H4 (cell line): ENCODE measurements at regions not wholly inside any gene's neighbourhood (a gene's known extent, or its start where the extent isn't known, plus 50 kb on each side); places are given as distances from the start of the nearest gene placed in this dataset.
"Not testable (repeated sequence)": the region's sequence is repeated elsewhere in the genome, so short reads cannot be mapped to it uniquely, and the experiment has no call there.

ENCODE experiments used
- DNase-seq: peaks from one replicate; pipeline ENCODE4 v3.0.0-alpha.2; 2015; ENCODE audit warnings: low spot score

DNA sequence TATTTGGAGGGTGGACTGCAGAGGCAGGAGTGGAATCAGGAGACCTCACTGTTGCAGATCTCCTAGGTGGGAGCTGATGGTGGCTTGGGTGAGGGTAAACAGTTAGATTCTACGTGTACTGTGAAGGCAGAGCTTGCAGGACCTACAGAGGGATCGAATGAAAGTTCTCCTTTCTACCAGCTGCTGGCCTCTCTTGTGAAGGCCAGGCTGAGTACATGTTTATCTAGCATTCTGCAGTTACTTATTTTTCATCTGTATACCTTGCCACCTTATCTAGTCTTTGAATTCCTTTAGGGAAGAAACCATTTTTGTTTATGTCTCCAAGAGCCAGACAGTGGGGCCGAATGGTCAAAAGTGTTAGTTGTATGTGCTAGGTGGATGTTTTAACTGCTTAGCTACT lies 57.6 kb downstream of the PTTG1 start:
- no peak for DNase-seq

DNA sequence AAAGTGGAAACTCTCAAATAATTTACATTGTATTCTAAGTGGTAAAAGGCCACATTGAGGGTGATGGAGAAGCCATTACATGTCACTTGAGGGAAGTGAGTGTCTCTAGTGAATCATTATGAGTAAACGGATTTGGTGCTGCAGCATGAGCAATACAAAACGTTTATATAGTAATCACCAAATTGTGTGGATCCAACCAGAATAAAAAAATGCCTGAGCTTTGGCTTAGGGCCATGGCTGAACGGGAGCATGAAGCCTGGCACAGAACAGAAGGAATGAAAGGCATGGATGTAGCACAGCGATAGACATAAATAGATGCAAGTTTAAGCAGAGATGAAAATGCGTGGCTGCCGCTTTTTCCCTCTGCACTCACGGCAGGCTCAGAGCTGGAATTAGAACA lies 58.3 kb downstream of the PTTG1 start:
- peak; percentile 16 for DNase-seq

DNA sequence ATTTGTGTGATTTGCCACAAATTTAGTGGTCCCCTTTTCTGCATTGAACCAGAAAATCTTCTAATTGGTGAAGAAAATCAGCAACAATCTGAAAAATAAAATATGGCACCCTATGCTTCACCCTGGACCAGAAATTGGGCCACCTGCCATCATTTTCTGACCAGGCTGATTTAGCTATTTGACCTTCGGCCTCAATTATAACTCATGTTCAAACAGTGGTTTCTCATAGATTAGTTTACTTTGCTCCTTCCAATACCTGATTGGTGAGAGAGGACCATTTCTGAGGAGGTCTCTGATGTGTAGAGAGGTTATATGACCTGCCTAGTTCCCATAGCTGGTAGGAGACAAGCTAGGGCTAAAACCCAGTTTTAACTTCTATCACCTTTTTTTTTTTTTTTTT lies 59.0 kb downstream of the PTTG1 start:
- DNase-seq: no peak

DNA sequence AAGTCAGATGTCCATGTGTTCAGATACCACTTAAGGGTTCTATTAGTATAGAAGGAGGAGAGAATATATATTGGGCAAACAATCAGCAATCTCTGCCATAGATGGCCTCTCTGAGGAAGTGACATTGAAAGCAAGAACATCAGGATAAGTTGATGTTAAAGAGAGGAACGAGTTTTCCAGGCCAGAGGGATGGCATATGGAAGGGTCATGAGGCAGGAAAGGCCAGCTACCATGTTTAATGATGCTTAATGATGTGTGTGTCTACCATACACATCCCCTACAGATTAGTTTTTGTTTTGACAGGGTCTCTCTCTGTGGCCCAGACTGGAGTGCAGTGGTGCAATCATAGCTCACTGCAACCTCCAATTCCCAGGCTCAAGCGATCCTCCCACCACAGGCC lies 63.0 kb downstream of the PTTG1 start:
- no peak for DNase-seq

DNA sequence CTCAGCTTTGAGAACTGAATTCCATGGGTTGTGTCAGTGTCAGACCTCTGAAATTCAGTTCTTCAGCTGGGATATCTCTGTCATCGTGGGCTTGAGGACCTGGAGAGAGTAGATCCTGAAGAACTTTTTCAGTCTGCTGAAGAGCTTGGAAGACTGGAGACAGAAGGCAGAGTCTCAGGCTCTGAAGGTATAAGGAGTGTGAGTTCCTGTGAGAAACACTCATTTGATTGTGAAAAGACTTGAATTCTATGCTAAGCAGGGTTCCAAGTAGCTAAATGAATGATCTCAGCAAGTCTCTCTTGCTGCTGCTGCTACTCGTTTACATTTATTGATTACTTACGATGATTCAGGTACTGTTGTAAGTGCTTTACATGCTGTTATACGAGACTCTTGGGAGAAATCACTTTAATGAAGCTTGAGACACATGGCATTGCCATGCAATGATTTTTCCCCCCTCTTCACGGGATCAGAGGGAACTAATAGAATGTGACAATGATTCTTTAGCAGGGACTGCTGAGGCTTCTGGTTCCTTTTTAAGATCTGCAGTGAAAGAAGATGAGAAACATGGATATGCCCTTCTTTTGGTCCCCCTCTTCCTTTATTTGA lies 63.8 kb downstream of the PTTG1 start:
- no peak for DNase-seq

DNA sequence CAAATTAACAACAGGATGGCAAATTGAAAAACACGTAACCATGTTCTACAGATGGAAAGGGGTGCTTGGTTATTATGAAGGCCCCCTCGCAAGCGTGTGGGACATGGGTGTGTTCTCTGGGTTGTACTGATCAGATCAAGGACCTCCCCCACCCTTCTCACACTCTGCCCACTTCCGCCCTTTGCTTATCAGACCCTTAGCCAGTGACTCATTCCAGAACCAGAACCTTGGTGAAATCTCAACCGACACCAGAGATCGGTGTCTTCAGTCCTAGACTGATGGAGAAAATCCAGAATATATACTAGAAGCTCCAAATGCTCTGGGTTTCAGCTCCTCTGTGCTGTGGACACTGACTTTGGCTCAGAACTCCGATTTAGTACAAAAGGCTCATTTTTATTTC lies 64.9 kb downstream of the PTTG1 start:
- no peak for DNase-seq

DNA sequence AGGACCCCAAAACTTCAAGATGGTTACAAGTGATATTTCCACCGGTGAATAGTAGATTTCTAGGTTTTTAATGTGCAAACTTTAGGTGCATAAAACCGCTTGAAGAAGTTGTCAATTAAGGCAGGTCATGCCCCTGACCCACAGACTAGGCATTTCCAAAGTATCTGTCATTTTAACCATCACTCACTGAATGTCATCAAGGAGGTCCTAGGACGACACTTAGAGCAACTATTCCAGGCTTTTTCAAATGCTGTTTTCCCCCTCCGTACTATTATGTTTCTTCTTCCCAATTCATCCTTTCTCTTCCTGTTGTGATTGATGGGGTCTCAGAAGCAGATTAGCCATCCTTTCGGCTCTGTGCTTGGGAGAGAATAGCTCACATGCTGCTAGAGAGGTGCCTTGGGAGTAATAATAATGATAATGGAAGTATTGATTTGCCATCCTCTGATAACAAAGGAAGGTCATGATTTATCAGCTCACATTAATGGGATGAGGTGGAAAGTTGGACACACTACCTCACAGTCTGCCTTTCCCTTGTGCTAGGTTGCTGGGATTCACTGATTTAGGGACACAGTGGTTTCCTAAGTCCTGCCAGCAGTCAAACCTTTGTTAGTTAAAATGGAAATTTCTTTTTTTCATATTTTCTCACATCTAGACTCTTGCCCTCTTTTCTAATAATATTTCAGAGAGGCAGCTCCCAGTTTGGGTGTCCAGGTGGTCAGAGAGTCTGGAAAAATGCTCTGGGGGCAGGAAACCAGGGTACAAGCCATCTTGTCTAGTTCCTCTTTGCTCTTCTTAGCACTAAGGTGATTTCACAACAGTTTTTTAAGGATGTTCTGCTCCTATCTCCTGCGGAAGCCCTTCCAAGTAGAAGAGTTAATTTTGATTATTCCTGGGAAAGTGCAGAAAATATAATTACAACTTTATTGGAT lies 67.0 kb downstream of the PTTG1 start:
- no peak for DNase-seq

DNA sequence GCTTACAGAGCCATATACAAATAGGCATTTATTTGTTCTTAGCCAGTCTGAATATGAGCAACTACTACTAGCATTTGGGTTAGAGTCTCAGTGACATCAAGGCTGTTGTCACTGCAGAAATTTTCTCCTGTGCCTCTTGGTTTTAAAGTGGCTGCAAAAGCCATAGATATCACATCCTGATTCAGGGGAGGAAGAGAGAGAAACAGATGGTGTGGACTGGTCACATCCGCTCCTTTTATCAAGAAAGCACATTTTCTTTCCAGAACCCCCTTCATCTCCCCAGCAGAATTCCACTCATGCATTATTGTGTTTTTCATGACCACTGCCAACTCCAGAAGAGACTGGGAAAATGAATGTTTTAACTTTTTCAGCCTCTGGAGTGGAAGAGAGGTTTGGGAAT lies 69.8 kb downstream of the PTTG1 start:
- no peak for DNase-seq

DNA sequence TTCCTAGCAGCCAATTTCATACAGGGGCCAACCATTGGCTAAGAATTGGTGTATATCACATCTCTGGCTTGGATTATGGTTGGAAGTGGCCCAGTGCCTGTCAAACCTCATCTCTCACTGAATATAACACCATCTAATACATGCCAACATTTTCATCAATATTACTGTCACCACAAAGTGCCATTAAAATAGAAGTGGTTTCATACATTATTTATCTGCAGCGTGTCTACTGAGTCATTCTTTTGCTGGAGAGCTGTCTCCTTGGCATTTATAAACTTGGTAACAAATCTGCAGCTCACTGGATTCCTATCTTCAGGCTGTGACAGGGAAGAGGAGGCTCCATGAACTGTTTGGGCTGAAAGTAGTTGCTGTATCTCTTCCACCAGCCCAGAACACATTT lies 70.9 kb downstream of the PTTG1 start:
- no peak for DNase-seq

DNA sequence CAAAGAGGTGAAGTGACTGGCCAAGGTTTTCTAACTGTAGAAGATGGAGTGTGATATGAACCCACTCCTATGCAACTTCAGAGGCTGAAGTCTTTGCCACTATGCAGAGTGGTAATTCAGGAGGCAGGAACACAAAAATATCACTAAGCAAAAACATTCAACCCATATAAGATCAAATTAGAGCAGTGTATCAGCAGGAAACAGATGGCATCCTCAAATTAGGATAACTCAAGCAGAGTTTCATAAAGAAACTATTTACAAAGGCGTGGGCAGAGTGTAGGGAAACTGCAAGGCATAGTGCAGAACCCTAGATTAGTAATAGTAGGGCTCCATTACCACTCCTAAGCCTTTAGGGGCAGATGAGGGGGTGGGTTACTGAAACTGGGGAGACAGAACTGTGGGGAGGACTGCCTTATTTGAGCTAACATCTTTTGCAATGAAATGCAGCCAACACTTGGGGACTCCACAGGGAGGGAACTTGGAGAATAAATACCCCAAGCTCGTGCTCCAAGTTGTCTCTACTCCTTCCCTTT lies 72.2 kb downstream of the PTTG1 start:
- DNase-seq: no peak

DNA sequence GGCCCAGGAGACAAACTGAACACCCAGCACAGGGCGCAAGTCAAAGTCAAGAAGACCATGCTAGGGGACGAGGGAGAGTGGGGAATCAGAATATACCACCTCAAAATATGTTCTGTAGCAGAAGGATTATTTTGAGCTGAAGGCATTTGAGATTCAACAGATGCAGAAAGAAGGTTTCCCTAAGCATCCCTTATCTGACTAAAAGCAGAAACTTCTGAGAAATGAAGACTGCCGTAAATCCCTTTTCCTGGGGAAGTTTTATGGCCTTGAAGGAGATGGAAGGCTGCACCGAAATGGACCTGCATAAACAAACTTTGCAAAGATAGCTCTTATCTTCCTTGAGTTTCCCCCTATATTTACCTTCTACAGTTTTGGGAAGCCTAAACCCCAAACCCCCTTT lies 72.8 kb downstream of the PTTG1 start:
- DNase-seq: no peak

DNA sequence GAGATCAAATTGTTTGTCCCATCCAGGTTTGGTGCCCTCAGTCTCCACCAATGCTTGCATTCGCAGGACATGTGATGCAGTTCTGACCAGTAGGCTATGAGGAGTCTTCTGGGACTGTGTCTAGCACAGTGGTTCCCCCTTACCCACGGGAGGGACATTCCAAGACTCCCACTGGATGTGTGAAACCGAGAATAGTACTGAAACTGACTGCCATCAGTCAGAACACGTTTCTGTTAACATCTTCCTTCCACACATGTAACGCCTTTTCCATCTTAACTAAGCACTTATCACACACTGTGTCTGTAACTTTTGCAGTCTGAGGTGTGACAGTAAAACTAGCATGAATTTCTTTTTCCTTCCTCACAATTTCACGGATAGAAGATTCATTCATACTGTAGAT lies 74.7 kb downstream of the PTTG1 start:
- DNase-seq: no peak

DNA sequence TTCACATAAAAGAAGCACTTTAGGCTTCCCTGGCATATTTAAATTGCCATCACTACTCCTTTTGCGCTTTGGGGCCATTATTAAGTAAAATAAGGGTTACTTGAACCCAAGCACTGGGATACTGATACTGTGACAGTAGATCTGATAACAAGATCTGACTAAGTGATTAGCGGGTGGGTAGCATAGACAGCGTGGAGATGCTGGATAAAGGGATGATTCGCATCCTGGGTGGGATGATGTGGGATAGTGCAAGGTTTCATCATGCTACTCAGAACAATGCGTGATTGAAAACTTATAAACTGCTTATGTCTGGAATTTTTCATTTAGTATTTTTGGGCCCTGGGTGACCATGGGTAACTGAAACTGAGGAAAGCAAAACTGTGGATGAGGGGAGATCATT lies 75.1 kb downstream of the PTTG1 start:
- no peak for DNase-seq

DNA sequence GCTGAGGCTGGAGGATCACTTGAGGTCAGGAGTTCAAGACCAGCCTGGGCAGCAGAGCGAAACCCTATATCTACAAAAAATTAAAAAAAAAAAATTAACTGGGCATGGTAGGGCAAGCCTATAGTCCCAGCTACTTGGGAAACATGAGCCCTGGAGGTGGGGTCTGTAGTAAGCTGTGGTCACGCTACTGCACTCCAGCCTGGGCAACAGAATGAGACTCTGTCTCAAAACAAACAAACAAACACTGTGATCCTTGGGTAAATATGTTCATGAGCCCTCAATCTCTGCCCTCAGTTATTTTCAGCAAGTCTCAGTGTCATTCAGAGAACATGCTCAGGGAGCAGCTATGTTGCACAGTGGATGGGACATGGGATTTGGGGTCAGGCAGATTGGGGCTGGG lies 76.2 kb downstream of the PTTG1 start:
- no peak for DNase-seq

DNA sequence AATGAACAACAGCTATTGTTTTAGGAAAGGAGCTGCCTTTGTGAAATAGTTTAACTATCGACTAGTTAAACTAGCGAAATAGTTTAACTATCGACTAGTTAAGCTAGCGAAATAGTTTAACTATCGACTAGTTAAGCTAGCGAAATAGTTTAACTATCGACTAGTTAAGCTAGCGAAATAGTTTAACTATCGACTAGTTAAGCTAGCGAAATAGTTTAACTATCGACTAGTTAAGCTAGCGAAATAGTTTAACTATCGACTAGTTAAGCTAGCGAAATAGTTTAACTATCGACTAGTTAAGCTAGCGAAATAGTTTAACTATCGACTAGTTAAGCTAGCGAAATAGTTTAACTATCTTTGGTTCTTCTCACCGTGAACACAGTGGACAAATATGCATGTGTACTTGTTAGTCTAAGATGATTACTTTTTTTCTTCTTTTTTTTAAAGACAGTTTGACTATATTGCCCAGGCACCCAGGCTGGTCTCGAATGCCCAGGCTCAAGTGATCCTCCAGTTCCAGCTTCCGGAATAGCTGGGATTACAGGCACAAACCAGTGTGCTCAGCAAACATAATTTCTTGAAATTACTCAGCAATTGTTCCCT lies 76.9 kb downstream of the PTTG1 start:
- not testable (repeated sequence) for DNase-seq

DNA sequence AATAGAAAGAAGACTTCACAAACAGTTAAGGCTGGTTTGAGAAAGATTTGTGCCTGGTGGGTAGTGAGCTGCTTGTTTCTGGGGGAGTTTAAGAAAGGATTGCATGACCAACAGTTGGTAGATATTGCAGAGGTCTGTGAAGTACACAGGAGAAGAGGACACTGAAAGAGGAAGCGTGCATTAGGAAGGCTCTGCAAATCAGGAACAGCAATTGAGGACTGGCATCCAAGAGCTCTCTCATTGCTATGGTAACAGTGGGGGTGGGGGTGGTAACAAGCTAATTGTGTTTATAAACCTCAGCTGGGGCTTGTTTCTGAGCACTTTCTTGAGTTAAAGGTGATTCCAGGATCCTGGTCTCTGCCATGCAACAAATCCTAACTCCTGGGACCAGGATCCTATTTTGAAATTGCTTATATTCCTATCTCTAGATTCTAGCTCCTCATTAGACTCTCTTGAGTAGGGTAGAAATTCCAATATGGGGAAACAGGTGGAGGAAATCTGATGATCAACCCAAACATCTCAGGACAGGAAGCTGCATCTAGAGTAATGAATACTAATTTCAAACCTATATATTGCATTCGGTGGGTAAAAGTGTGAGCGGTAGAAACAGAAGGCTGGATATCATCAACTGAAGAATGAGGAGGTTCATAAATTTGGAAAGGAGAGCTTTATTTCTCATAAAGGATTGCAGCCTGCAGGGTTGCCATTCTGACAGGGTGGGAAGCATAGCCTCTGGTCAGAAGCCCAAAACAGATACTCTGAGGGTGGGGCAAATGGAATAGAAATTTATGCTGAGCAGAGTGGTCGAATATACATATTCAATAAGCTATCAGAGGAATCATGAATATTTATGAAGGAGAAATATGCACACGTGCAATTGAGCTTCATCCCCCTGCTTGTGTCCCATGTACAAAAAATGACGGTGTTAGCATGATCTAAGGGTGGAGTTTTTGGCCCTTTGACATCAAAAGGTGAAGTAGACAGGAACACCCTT lies 79.4 kb downstream of the PTTG1 start:
- DNase-seq: no peak

DNA sequence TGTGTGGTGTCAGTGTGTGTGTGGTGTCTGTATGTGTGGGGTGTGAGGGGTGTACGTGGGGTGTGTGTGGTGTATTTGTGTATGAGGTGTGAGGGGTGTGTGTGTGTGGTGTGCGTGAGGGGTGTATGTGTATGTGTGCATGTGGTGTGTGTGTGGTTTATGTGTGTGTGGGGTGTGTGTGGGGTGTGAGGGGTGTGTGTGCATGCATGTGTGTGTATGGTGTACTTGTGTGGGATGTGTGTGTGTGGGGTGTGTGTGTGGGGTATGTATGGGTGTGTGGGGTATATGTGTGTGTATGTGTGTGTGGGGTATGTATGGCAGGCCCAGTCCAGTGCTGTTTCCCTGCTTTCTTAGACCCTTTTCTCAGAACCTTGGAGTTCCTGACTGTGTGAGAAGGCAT lies 83.3 kb downstream of the PTTG1 start:
- no peak for DNase-seq

DNA sequence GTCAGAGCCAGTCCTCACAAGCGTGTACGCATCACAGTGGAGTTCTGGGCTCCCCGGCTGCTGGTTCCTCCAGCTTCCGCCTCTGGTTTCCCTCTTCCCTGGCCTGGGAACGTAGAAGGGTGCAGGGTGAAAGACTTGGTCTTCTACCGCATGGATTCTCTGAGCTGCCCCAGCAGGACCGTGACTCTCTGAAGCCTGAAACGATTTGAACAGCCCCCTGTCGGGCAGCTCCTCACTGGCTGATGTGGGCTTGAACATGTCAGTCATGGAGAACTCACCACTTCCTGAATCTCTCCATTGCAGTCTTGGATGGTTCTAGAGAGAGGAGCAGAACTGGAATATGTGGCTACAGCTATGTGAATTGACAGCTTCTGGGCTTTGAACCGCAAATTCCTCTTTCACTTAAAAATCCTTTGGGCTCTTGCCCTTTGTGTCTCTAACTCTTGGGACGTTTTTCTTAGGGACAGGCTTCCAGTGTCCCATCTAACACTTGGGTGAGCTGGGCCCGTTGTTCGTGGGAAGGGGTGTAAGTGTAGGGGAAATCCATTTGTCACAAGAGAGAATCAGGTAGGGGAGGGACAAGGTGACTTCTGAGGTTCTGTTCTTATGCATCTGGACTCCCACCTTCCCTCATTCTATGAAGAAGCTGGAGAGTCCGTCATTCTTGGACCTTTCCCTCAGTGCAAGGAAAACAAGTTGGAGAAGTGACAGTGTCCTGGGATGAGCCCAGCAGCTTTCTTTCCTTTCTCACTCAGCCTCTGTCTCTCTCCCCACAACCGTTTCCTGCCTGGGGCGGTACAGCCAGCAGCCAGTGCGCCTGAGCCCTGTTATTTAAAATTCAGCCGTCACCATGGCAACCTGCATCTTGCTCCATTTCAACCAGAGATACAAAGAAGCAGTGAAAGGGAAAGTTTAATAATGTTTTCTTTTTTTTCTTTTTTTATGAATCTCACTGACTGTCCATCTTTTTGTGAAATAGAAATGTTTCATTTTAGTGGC lies 84.7 kb downstream of the PTTG1 start:
- no peak for DNase-seq

DNA sequence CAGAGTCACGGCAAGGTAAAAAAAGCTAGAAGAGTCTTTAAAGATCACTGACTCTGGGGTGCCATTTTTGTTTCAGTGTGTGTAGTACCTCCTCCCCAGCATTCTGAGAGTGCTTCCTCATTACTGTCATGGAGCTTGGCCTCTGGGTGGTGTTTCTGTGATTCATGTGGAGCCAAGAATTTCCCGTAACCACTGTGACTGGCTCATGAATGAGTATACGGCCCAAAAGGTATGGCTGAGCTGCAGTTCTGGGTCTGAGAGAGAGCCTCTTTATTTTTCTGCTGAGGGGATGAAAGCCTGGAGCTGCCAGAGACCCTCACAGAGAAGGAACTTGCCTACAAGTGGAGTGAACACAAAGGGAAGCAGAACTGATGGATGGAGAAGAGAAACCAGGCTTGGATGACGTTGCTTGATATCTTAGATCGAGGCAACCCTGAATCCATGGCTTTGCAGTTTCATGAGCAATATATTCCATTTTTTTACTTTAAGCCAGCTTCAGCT lies 85.6 kb downstream of the PTTG1 start:
- DNase-seq: peak; percentile 32

DNA sequence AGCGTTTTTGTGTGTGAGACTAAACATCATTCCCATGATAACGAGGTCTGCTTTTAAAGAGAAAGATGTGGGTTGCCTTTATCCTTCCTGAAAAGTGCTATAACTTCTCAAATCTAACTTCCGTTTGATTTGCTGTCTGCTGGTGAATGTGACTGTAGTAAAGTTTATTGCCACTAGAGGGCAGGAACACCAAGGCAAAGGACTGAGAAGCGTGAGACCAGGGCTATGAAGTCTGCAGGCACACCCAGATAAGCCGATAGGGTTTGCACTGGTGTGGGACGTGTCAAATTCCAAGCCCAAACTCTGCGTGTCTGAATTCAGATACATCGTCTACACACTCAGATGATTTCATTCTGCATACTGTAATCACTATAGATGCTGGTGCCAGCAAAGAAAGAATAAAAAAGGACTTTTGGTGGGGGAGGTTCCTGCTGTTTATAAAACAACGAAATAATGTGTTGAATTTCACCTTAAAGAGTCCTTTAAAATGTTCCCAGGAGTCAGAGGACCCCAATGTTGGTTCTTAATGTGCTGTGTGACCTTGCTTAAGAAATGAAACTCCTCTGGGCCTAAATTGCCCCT lies 87.2 kb downstream of the PTTG1 start:
- peak; percentile 79 for DNase-seq
